ENCODE measurements at regions not wholly inside any gene's neighbourhood (a gene's known extent, or its start where the extent isn't known, plus 50 kb on each side); places are given as distances from the start of the nearest gene placed in this dataset.

DNA sequence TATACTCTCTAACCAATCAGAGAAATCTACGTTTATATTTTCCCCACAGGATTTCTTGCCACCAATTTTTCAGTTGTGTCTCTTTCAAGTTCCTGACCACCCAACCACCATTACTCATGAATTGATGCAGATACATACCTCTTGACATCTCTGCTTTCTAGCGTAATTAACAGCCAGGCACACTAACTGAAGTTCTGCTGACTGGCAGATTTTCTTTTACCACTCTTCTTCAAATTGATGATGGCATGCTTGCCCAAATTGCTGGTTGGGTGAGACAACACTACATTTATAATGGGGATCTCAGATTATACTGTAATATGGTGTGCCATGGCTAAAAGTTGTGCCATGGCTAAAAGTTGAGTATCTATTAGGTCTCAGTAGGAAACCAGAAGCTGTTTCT is 566.7 kb downstream of the ADGRL2 start (continued):
- TF ChIP-seq, protein P1, sequence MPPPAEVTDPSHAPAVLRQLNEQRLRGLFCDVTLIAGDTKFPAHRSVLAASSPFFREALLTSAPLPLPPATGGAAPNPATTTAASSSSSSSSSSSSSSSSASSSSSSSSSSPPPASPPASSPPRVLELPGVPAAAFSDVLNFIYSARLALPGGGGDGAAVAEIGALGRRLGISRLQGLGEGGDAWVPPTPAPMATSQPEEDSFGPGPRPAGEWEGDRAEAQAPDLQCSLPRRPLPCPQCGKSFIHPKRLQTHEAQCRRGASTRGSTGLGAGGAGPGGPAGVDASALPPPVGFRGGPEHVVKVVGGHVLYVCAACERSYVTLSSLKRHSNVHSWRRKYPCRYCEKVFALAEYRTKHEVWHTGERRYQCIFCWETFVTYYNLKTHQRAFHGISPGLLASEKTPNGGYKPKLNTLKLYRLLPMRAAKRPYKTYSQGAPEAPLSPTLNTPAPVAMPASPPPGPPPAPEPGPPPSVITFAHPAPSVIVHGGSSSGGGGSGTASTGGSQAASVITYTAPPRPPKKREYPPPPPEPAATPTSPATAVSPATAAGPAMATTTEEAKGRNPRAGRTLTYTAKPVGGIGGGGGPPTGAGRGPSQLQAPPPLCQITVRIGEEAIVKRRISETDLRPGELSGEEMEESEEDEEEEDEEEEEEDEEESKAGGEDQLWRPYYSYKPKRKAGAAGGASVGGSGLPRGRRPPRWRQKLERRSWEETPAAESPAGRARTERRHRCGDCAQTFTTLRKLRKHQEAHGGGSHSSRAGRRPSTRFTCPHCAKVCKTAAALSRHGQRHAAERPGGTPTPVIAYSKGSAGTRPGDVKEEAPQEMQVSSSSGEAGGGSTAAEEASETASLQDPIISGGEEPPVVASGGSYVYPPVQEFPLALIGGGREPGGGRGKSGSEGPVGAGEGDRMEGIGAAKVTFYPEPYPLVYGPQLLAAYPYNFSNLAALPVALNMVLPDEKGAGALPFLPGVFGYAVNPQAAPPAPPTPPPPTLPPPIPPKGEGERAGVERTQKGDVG (CRISPR knock-in tag; IDR thresholded peaks at IDR 0.05), result no peak
- no peak for TF ChIP-seq CBX3 (IDR thresholded peaks at IDR 0.05; ENCODE audit: borderline replicate concordance, low read depth)
- TF ChIP-seq, protein P2, sequence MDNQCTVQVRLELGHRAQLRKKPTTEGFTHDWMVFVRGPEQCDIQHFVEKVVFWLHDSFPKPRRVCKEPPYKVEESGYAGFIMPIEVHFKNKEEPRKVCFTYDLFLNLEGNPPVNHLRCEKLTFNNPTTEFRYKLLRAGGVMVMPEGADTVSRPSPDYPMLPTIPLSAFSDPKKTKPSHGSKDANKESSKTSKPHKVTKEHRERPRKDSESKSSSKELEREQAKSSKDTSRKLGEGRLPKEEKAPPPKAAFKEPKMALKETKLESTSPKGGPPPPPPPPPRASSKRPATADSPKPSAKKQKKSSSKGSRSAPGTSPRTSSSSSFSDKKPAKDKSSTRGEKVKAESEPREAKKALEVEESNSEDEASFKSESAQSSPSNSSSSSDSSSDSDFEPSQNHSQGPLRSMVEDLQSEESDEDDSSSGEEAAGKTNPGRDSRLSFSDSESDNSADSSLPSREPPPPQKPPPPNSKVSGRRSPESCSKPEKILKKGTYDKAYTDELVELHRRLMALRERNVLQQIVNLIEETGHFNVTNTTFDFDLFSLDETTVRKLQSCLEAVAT (IDR thresholded peaks at IDR 0.05), result no peak
- no peak for TF ChIP-seq YY1 (IDR thresholded peaks at IDR 0.05; ENCODE audit: low read depth, low read length)
- TF ChIP-seq, protein P3, sequence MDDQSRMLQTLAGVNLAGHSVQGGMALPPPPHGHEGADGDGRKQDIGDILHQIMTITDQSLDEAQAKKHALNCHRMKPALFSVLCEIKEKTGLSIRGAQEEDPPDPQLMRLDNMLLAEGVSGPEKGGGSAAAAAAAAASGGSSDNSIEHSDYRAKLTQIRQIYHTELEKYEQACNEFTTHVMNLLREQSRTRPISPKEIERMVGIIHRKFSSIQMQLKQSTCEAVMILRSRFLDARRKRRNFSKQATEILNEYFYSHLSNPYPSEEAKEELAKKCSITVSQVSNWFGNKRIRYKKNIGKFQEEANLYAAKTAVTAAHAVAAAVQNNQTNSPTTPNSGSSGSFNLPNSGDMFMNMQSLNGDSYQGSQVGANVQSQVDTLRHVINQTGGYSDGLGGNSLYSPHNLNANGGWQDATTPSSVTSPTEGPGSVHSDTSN (IDR thresholded peaks at IDR 0.05; ENCODE audit: insufficient replicate concordance, low read depth, low read length), result no peak
- TF ChIP-seq BACH1 (IDR thresholded peaks at IDR 0.05; ENCODE audit: borderline replicate concordance), result no peak
- TF ChIP-seq NR2C2 (IDR thresholded peaks at IDR 0.05; ENCODE audit: borderline replicate concordance, control insufficient read depth, insufficient read length, low read depth), result no peak
- no peak for TF ChIP-seq TBL1XR1 (IDR thresholded peaks at IDR 0.05; ENCODE audit: low read depth, low read length)
